Activated T-helper 1 cell treated with anti-CD3 and anti-CD28 coated beads, Interleukin-12 subunit alpha, Interleukin-12 subunit beta, Interleukin-2, Interleukin-4 antibody, amounts not matched to agents 30 ng/mL and 10 ng/mL and 1 ng/mL, durations not matched to agents 14 hours and 24 hours and 36 hours (primary cell): ENCODE measurements at regions not wholly inside any gene's neighbourhood (a gene's known extent, or its start where the extent isn't known, plus 50 kb on each side); places are given as distances from the start of the nearest gene placed in this dataset.

Source experiments
- DNase-seq: peaks from one replicate; pipeline ENCODE4 v3.0.0; 2021; ENCODE audit warnings: low spot score
- H3K27ac Mint-ChIP-seq: one replicate; pipeline ENCODE4 v1.8.0; 2021; ENCODE audit warnings: mild to moderate bottlenecking, mixed read lengths
- H3K27me3 Mint-ChIP-seq: one replicate; pipeline ENCODE4 v1.8.0; 2022; ENCODE audit warnings: mild to moderate bottlenecking, moderate library complexity, mixed read lengths; ENCODE audit not compliant: insufficient read depth
- H3K36me3 Mint-ChIP-seq: one replicate; pipeline ENCODE4 v1.8.0; 2021; ENCODE audit warnings: low read depth, mixed read lengths
- H3K4me1 Mint-ChIP-seq: one replicate; pipeline ENCODE4 v1.8.0; 2021; ENCODE audit warnings: low read depth, mixed read lengths
- H3K4me3 Mint-ChIP-seq: one replicate; pipeline ENCODE4 v1.8.0; 2021; ENCODE audit warnings: mild to moderate bottlenecking, moderate library complexity, mixed read lengths
- H3K9me3 Mint-ChIP-seq: one replicate; pipeline ENCODE4 v1.8.0; 2021; ENCODE audit warnings: mixed read lengths
- intact Hi-C: fragments of 100-400 bp; cut with micrococcal nuclease; formaldehyde crosslinking; loops from one replicate; pipeline ENCODE4 v1.15.1; 2024

GRCh38 chr11:92396133-92396532 is 171.5 kb downstream of the FAT3 start:
- intact Hi-C loops, result no loop called here
- H3K4me3 Mint-ChIP-seq, result no peak overlapping the region
- no peak for DNase-seq
- H3K36me3 Mint-ChIP-seq, result no peaks in the 10 kb centered on the region
- no peaks in the 10 kb centered on the region for H3K4me1 Mint-ChIP-seq
- H3K9me3 Mint-ChIP-seq, result no peaks in the 10 kb centered on the region
- no peaks in the 10 kb centered on the region for H3K27me3 Mint-ChIP-seq
- H3K27ac Mint-ChIP-seq, result no peak overlapping the region

GRCh38 chr11:92397221-92397755 is 172.7 kb downstream of the FAT3 start:
- DNase-seq, result no peak
- intact Hi-C loops, result no loop called here
- no peaks in the 10 kb centered on the region for H3K27me3 Mint-ChIP-seq
- H3K27ac Mint-ChIP-seq, result no peak overlapping the region
- H3K9me3 Mint-ChIP-seq, result no peaks in the 10 kb centered on the region
- no peak overlapping the region for H3K4me3 Mint-ChIP-seq
- no peaks in the 10 kb centered on the region for H3K4me1 Mint-ChIP-seq
- H3K36me3 Mint-ChIP-seq, result no peaks in the 10 kb centered on the region

- H3K36me3 Mint-ChIP-seq, result no peaks in the 10 kb centered on the region
- H3K4me3 Mint-ChIP-seq, result no peak overlapping the region
- intact Hi-C loops, result no loop called here
- no peaks in the 10 kb centered on the region for H3K27me3 Mint-ChIP-seq
- H3K27ac Mint-ChIP-seq, result no peak overlapping the region
- no peak for DNase-seq
- H3K4me1 Mint-ChIP-seq, result no peaks in the 10 kb centered on the region
- H3K9me3 Mint-ChIP-seq, result no peaks in the 10 kb centered on the region
Measured at GRCh38 chr11:92399705-92400104, 175.1 kb downstream of the FAT3 start.

GRCh38 chr11:92401520-92401919 is 176.9 kb downstream of the FAT3 start:
- H3K27ac Mint-ChIP-seq, result no peak overlapping the region
- intact Hi-C loops, result no loop called here
- no peaks in the 10 kb centered on the region for H3K36me3 Mint-ChIP-seq
- DNase-seq, result no peak
- H3K4me1 Mint-ChIP-seq, result no peaks in the 10 kb centered on the region
- no peak overlapping the region for H3K4me3 Mint-ChIP-seq
- H3K9me3 Mint-ChIP-seq, result no peaks in the 10 kb centered on the region
- no peaks in the 10 kb centered on the region for H3K27me3 Mint-ChIP-seq

GRCh38 chr11:92406472-92406871 is 181.9 kb downstream of the FAT3 start:
- H3K36me3 Mint-ChIP-seq, result no peaks in the 10 kb centered on the region
- intact Hi-C loops, result no loop called here
- no peaks in the 10 kb centered on the region for H3K9me3 Mint-ChIP-seq
- no peak for DNase-seq
- H3K27me3 Mint-ChIP-seq, result no peaks in the 10 kb centered on the region
- H3K27ac Mint-ChIP-seq, result no peak overlapping the region
- no peaks in the 10 kb centered on the region for H3K4me1 Mint-ChIP-seq
- H3K4me3 Mint-ChIP-seq, result no peak overlapping the region

- Mint-ChIP-seq H3K4me1 (no peaks in the 10 kb centered on the region), H3K4me3 (no peak overlapping the region), H3K9me3 (no peaks in the 10 kb centered on the region), H3K27ac (no peak overlapping the region), H3K27me3 (no peaks in the 10 kb centered on the region), H3K36me3 (no peaks in the 10 kb centered on the region)
- intact Hi-C loops, result no loop called here
- no peak for DNase-seq
Measured at GRCh38 chr11:92409355-92409754, 184.7 kb downstream of the FAT3 start.

- Mint-ChIP-seq H3K27me3 (no peaks in the 10 kb centered on the region), H3K36me3 (no peaks in the 10 kb centered on the region), H3K4me1 (no peaks in the 10 kb centered on the region), H3K9me3 (no peaks in the 10 kb centered on the region), H3K4me3 (no peak overlapping the region), H3K27ac (no peak overlapping the region)
- DNase-seq, result no peak
- intact Hi-C loops, result no loop called here
Measured at GRCh38 chr11:92409956-92410355, 185.3 kb downstream of the FAT3 start.

GRCh38 chr11:92410526-92410925 is 185.9 kb downstream of the FAT3 start:
- no peak overlapping the region for H3K4me3 Mint-ChIP-seq
- H3K36me3 Mint-ChIP-seq, result no peaks in the 10 kb centered on the region
- no peaks in the 10 kb centered on the region for H3K27me3 Mint-ChIP-seq
- intact Hi-C loops, result no loop called here
- no peaks in the 10 kb centered on the region for H3K4me1 Mint-ChIP-seq
- no peak for DNase-seq
- no peak overlapping the region for H3K27ac Mint-ChIP-seq
- H3K9me3 Mint-ChIP-seq, result no peaks in the 10 kb centered on the region

GRCh38 chr11:92411431-92411830 is 186.8 kb downstream of the FAT3 start:
- no peak overlapping the region for H3K27ac Mint-ChIP-seq
- intact Hi-C loops, result no loop called here
- no peaks in the 10 kb centered on the region for H3K9me3 Mint-ChIP-seq
- H3K27me3 Mint-ChIP-seq, result no peaks in the 10 kb centered on the region
- no peaks in the 10 kb centered on the region for H3K4me1 Mint-ChIP-seq
- no peak for DNase-seq
- no peak overlapping the region for H3K4me3 Mint-ChIP-seq
- H3K36me3 Mint-ChIP-seq, result no peaks in the 10 kb centered on the region

GRCh38 chr11:92413757-92414513 is 189.3 kb downstream of the FAT3 start:
- no peaks in the 10 kb centered on the region for H3K9me3 Mint-ChIP-seq
- no peaks in the 10 kb centered on the region for H3K36me3 Mint-ChIP-seq
- H3K4me3 Mint-ChIP-seq, result no peak overlapping the region

GRCh38 chr11:92416971-92417725 is 192.5 kb downstream of the FAT3 start:
- intact Hi-C loops, result no loop called here
- no peak overlapping the region for H3K4me3 Mint-ChIP-seq
- H3K4me1 Mint-ChIP-seq, result no peaks in the 10 kb centered on the region
- H3K36me3 Mint-ChIP-seq, result no peaks in the 10 kb centered on the region
- no peaks in the 10 kb centered on the region for H3K9me3 Mint-ChIP-seq
- H3K27me3 Mint-ChIP-seq, result no peaks in the 10 kb centered on the region
- no peak for DNase-seq
- H3K27ac Mint-ChIP-seq, result no peak overlapping the region

More at GRCh38 chr11:92413757-92414513, 189.3 kb downstream of the FAT3 start:
- H3K4me1 Mint-ChIP-seq, result no peaks in the 10 kb centered on the region
- intact Hi-C loops, result no loop called here
- no peak for DNase-seq
- no peaks in the 10 kb centered on the region for H3K27me3 Mint-ChIP-seq
- H3K27ac Mint-ChIP-seq, result no peak overlapping the region

- H3K4me3 Mint-ChIP-seq, result no peak overlapping the region
- intact Hi-C loops, result no loop called here
- no peak overlapping the region for H3K27ac Mint-ChIP-seq
- no peaks in the 10 kb centered on the region for H3K9me3 Mint-ChIP-seq
- H3K27me3 Mint-ChIP-seq, result no peaks in the 10 kb centered on the region
- no peaks in the 10 kb centered on the region for H3K36me3 Mint-ChIP-seq
- no peaks in the 10 kb centered on the region for H3K4me1 Mint-ChIP-seq
- DNase-seq, result no peak
Measured at GRCh38 chr11:92423115-92424034, 198.8 kb downstream of the FAT3 start.
